IPS-18a (cell line): ENCODE measurements at regions not wholly inside any gene's neighbourhood (a gene's known extent, or its start where the extent isn't known, plus 50 kb on each side); places are given as distances from the start of the nearest gene placed in this dataset.

Experiments
- H3K27ac ChIP-seq: one replicate; pipeline ENCODE4 v1.5.1; 2013; ENCODE audit warnings: low read length
- H3K27me3 ChIP-seq: one replicate; pipeline ENCODE4 v1.6.1; 2013; ENCODE audit warnings: mild to moderate bottlenecking, low read length; ENCODE audit not compliant: control insufficient read depth, insufficient read depth
- H3K36me3 ChIP-seq: one replicate; pipeline ENCODE4 v1.6.1; 2013; ENCODE audit warnings: low read depth, low read length; ENCODE audit not compliant: control insufficient read depth
- H3K4me1 ChIP-seq: one replicate; pipeline ENCODE4 v1.6.1; 2013; ENCODE audit warnings: low read depth, low read length; ENCODE audit not compliant: control insufficient read depth
- H3K4me3 ChIP-seq: one replicate; pipeline ENCODE4 v1.5.1; 2013; ENCODE audit warnings: low read length
- H3K9ac ChIP-seq: one replicate; pipeline ENCODE4 v1.6.1; 2013; ENCODE audit warnings: mild to moderate bottlenecking, low read length, moderate library complexity
- H3K9me3 ChIP-seq: one replicate; pipeline ENCODE4 v1.6.1; 2013; ENCODE audit warnings: low read depth, low read length; ENCODE audit not compliant: control insufficient read depth

DNA sequence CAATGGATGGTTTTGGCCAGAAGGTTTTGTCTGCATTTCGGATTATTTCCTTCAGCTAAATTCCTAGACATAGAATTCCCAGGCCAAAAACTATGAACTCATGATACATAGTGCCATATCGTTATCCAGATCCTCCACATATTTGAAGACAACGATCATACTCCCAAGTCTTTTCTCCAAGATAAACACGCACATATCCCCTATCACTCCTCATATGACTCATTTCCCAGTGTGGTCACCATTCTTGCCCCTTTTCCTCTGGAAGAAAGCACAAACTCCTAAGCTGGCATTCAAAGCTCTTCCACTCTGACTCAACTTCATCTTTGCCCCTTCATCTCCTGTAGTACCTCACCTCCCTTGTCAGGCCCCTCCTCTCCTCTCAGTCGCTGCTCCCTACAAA, 277.6 kb downstream of the PLPP3 start:
- H3K9me3 ChIP-seq: no peaks in the 10 kb centered on the region
- H3K27me3 ChIP-seq: no peaks in the 10 kb centered on the region
- no peaks in the 10 kb centered on the region for H3K4me1 ChIP-seq
- H3K27ac ChIP-seq: no peak overlapping the region
- H3K9ac ChIP-seq: no peak overlapping the region
- no peaks in the 10 kb centered on the region for H3K36me3 ChIP-seq
- no peak overlapping the region for H3K4me3 ChIP-seq

DNA sequence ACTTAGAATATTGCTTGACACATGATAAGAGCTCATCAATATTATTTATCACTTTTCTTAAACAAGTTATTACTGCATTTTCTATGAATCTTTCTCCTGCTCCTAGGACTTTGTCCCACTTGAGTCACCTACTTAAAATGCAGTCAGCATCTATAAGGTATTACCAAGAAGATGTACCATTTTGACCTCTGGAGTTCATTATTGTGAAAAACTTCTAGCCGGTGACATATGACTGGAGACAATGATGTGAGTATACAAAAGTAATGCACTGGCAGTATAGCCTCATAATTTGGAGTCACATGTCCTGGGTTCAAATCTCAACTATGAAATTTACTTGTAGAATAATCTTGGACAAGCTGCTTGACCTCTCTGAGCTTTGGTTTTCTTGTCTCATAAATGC, 278.5 kb downstream of the PLPP3 start:
- Histone ChIP-seq H3K9ac (no peak overlapping the region), H3K9me3 (no peaks in the 10 kb centered on the region), H3K36me3 (no peaks in the 10 kb centered on the region), H3K4me3 (no peak overlapping the region), H3K27ac (no peak overlapping the region), H3K27me3 (no peaks in the 10 kb centered on the region), H3K4me1 (no peaks in the 10 kb centered on the region)

DNA sequence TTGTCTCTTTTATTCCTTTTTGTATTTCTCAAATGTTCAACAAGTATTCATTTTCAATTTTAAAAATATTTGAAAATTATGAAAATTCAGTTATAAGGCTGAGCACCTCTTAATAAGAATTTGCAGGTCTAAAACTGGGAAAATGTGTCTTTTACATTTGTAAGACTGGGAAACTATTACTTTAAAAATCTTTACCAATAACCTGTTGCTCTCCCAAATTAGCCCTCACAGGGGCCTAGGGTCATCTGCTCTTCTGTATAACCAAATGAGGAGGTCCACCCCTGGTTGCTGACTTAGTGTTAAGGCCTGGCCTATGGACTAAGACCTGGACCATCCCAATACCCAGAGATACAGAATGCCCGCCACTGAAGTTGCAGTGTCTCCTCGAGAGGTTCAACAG, 280.5 kb downstream of the PLPP3 start:
- H3K9ac ChIP-seq: no peak overlapping the region
- no peaks in the 10 kb centered on the region for H3K36me3 ChIP-seq
- no peaks in the 10 kb centered on the region for H3K9me3 ChIP-seq
- H3K27ac ChIP-seq: no peak overlapping the region
- no peaks in the 10 kb centered on the region for H3K4me1 ChIP-seq
- no peak overlapping the region for H3K4me3 ChIP-seq
- no peaks in the 10 kb centered on the region for H3K27me3 ChIP-seq

DNA sequence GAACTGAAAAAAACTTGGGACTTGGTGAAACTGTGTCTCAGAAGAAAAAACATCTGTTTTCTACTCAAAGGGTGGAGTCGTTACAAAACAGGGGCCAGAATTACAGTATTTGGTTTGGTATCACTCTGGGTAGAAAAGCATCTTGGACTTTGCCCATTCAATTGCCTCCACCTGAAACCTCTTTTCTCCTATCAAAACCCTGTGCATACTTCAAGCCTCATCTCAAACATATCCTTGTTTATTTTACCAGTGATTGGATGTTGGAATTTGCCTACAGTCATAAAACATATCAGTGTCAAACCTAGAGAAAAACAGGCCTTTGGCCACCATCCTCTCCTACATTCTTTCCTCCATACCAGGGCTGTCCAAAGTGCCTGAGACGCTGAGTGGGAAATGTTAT, 281.5 kb downstream of the PLPP3 start:
- Histone ChIP-seq H3K27me3 (no peaks in the 10 kb centered on the region), H3K9ac (no peak overlapping the region), H3K27ac (no peak overlapping the region), H3K4me1 (no peaks in the 10 kb centered on the region), H3K9me3 (no peaks in the 10 kb centered on the region), H3K36me3 (no peaks in the 10 kb centered on the region), H3K4me3 (no peak overlapping the region)

DNA sequence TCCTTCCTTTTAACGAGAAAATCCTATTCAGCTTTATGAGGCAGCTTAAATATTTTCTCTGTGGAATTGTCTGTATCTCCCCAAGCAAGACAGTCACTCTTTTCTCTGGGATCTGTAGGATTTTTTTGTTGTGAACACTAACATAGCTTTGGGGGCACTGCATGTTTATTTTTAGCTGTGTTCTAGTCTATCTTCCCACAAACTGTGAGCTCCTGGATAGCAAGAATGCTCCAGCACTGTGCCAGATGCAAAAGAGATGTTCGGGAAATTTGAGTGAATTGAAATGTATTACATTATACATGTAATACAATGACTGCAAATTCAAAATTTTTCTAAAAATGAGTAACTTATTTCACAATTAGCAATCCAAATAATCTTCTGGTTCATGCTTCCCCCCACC, 282.2 kb downstream of the PLPP3 start:
- no peak overlapping the region for H3K4me3 ChIP-seq
- no peaks in the 10 kb centered on the region for H3K9me3 ChIP-seq
- H3K27me3 ChIP-seq: no peaks in the 10 kb centered on the region
- H3K36me3 ChIP-seq: no peaks in the 10 kb centered on the region
- H3K27ac ChIP-seq: no peak overlapping the region
- no peaks in the 10 kb centered on the region for H3K4me1 ChIP-seq
- no peak overlapping the region for H3K9ac ChIP-seq

DNA sequence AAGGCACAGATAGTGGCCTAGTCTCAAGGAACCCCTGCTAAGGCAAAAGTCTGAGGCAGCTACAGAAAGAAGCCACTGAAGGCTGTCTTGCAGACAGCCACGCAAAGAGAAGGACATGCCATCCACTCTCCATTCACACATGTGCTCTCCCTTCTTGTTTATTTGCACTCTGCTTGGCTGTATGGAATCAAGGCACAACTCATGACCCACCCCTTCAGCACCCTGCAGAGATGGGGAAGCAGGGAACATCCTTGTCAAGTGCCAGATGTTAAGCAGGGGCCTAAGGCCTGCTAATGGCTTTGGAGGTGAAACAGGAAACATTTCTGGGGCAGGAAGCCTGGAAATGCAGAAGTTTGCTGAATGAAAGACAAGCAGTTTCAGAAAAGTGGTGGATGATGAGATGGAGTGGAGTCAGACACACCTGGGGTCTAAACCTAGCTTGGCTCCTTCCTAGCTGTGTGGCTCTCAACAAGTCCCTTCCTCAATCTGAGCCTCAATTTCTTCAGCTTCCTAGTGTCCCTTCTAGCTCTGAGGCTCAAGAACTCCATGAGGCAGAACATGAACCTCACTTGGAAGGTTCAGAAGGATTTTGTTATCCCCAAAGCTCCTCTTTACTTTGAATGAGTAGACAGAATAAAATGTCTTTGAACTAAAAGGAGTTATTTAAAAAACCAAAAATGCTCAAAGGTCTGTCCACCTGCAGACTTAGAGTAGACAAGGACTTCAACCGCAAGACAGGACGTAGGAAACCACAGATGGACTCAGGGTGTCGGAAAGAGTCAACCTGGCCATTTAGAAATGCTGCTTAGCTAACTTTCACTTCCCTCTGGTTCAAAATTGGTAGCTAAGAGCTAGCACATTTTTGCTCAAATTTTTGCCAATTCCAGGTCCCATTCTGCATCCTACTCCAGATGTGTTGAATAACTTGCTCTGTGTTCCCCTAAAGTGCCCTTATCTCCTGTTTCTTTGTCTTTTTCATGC, 283.1 kb downstream of the PLPP3 start:
- H3K4me3 ChIP-seq: no peak overlapping the region
- H3K36me3 ChIP-seq: no peaks in the 10 kb centered on the region
- H3K9me3 ChIP-seq: no peaks in the 10 kb centered on the region
- no peak overlapping the region for H3K27ac ChIP-seq
- no peak overlapping the region for H3K9ac ChIP-seq
- H3K27me3 ChIP-seq: no peaks in the 10 kb centered on the region
- peaks cover 2% of the 10 kb centered on the region for H3K4me1 ChIP-seq

DNA sequence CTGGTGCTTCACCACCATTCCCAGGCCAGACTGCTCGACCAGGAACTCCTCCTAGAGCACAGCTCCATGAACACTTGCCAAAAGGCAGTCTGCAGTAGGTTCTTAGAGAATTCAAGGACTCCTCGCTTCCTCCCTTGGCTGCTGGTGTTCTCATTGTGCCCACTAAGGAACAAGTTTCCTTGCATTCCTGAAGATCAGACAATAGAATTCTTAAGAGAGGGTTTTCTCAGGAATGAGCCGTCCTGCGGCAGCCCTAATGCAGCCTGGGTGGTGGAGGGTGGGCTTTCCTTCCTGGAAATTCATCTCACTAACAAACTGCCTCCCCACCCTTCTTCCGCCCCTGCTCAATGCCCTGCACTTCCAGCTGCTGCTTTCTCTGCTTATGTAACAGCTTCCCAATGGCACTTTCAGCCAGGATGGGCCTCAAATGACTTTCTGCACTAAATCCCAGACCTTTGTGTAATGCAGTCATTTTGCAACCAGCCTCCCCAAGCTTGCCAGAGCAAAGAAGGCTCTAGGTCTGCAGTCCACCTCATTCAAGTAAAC, 287.9 kb downstream of the PLPP3 start:
- H3K9ac ChIP-seq: no peak overlapping the region
- H3K27me3 ChIP-seq: no peaks in the 10 kb centered on the region
- peaks cover 14% of the 10 kb centered on the region for H3K4me1 ChIP-seq
- H3K27ac ChIP-seq: no peak overlapping the region
- H3K4me3 ChIP-seq: no peak overlapping the region
- H3K36me3 ChIP-seq: no peaks in the 10 kb centered on the region
- H3K9me3 ChIP-seq: no peaks in the 10 kb centered on the region

DNA sequence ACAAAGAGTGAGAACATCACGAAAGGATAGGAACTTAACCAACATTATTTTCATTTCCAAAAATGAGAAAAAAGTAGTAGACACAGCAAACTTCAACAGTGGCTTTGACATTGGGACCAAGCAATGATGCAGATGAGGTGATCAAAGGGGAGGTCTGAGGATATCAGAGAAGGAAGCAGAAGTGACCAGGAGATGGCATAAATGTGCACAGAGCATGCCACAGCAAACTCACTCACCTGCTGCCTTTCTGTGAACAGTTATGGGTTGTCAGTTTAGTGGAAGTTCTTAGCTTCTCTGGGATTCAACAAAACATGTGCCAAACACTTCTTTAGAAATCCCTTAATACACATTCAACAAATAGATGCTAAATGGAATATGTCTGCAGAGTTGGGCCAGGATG, 290.1 kb downstream of the PLPP3 start:
- Histone ChIP-seq H3K9ac (no peak overlapping the region), H3K27ac (no peak overlapping the region), H3K9me3 (no peaks in the 10 kb centered on the region), H3K27me3 (no peaks in the 10 kb centered on the region), H3K4me1 (peaks cover 14% of the 10 kb centered on the region), H3K36me3 (no peaks in the 10 kb centered on the region), H3K4me3 (no peak overlapping the region)

DNA sequence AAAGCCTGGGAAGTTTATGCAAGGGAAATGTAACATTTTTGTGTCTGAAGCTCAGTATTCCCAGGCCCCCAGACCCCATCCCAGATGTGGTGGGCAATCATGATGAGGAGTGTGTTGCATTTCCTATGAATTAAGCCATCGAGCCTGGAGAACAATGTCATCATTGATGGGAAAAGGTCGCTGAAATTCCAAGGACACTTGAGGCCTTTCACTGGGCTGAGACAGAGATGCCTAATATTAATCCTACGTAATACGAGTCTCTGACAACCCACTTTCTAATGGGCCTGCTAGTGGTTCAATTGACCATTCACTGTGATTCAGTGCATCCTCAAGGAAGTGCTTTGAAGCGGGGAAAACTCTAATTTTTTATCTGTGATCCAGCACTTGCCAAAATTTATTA, 291.6 kb downstream of the PLPP3 start:
- Histone ChIP-seq H3K9me3 (no peaks in the 10 kb centered on the region), H3K4me1 (peaks cover 14% of the 10 kb centered on the region), H3K27ac (no peak overlapping the region), H3K9ac (no peak overlapping the region), H3K4me3 (no peak overlapping the region), H3K36me3 (no peaks in the 10 kb centered on the region), H3K27me3 (no peaks in the 10 kb centered on the region)

DNA sequence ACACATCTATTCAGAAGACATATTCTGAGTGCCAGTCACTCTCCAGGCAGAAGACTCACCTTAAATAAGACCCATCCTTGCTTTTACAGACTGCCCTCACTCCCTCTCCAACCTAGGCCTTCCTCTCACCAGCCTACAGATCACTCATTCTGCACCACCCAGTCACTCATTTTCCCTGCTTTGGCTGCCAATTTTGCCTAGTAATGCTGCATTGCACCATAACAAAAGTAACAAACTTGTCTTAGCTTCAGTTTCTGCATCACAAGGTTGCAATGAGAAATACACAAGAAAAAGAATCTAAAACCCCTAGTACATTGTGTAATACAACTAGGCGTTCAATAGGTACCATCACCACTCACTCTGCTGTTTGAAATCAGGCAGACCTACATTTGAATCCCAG, 292.4 kb downstream of the PLPP3 start:
- Histone ChIP-seq H3K27me3 (no peaks in the 10 kb centered on the region), H3K4me3 (no peak overlapping the region), H3K4me1 (peaks cover 14% of the 10 kb centered on the region), H3K36me3 (no peaks in the 10 kb centered on the region), H3K27ac (no peak overlapping the region), H3K9ac (no peak overlapping the region), H3K9me3 (no peaks in the 10 kb centered on the region)

DNA sequence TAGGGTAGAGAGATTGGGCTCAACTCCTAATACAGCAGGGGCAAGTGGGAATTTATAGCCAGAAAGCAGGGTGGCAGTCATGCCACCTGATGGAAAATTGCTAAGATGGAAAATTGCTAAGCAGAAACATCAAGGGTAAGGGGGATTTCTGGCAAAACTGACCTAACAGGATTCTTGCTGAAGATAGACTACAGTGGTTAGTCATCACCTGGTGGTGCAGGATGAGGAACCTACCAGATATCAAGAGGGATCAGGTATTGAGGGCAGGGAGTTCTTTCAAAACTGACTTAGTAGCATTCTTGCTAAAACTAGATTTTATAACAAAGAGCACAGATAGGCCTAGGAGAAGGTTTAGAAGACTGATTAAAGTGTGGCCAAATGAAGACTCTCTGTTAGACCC, 292.9 kb downstream of the PLPP3 start:
- Histone ChIP-seq H3K9me3 (no peaks in the 10 kb centered on the region), H3K36me3 (no peaks in the 10 kb centered on the region), H3K27me3 (no peaks in the 10 kb centered on the region), H3K4me1 (peaks cover 14% of the 10 kb centered on the region), H3K27ac (no peak overlapping the region), H3K4me3 (no peak overlapping the region), H3K9ac (no peak overlapping the region)
